ENCODE measurements at regions not wholly inside any gene's neighbourhood (a gene's known extent, or its start where the extent isn't known, plus 50 kb on each side); places are given as distances from the start of the nearest gene placed in this dataset.

DNA sequence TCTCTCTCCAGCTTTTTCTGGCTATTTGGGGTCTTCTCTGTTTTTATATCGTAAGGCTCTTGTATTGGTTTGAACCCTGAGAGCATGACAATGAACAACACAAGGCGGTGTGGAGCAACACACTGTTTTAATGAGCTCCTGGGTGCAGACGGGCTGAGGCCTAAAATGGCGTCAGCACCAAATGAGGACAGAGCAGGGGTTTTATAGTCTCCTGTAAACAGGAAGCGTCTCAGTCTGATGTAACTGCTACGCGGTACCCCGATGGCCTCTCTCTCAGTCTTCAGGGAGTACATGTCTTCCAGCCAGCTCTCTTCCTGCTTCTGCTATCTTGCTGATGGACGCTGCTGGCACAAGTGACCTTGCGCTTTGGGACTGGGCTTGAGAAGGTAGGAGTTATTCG is 95.9 kb upstream of the CCDC71L start:
- TF ChIP-seq POLR2AphosphoS5 (IDR thresholded peaks at IDR 0.05; ENCODE audit: borderline replicate concordance, low read depth, low read length) (no peak), EZH2 (IDR thresholded peaks at IDR 0.05) (no peak)
